GM23248 (cell line): ENCODE measurements at regions not wholly inside any gene's neighbourhood (a gene's known extent, or its start where the extent isn't known, plus 50 kb on each side); places are given as distances from the start of the nearest gene placed in this dataset.

ENCODE experiments used
- DNase-seq: peaks from one replicate; pipeline ENCODE4 v3.0.0-alpha.2; 2015
- H2AFZ ChIP-seq: fragments of 200-600 bp; sonication (generic); 2 replicates; pipeline ENCODE4 v1.6.1; 2016; ENCODE audit warnings: antibody characterized with exemption
- H3F3A ChIP-seq: fragments of 200-600 bp; sonication (generic); 2 replicates; pipeline ENCODE4 v1.6.1; 2016; ENCODE audit warnings: mild to moderate bottlenecking, antibody characterized with exemption, mixed run types; ENCODE audit not compliant: insufficient read depth
- H3K27ac ChIP-seq: fragments of 200-600 bp; sonication (generic); 2 replicates; pipeline ENCODE4 v1.5.1; 2016; ENCODE audit warnings: mild to moderate bottlenecking
- H3K27me3 ChIP-seq: fragments of 200-600 bp; sonication (generic); replicated peaks from 2 replicates; pipeline ENCODE4 v1.6.1; 2016; ENCODE audit warnings: mild to moderate bottlenecking; ENCODE audit not compliant: insufficient read depth
- H3K36me3 ChIP-seq: fragments of 200-600 bp; sonication (generic); 2 replicates; pipeline ENCODE4 v1.6.1; 2016; ENCODE audit warnings: low read depth, mild to moderate bottlenecking
- H3K4me1 ChIP-seq: fragments of 200-600 bp; sonication (generic); 2 replicates; pipeline ENCODE4 v1.6.1; 2016; ENCODE audit warnings: mild to moderate bottlenecking; ENCODE audit not compliant: insufficient read depth
- H3K4me2 ChIP-seq: fragments of 200-600 bp; sonication (generic); one replicate; pipeline ENCODE4 v1.6.1; 2016; ENCODE audit warnings: mild to moderate bottlenecking; ENCODE audit not compliant: unreplicated experiment
- H3K4me3 ChIP-seq: fragments of 200-600 bp; sonication (generic); 2 replicates; pipeline ENCODE4 v1.5.1; 2016; ENCODE audit warnings: mild to moderate bottlenecking
- H3K79me2 ChIP-seq: fragments of 200-600 bp; sonication (generic); 2 replicates; pipeline ENCODE4 v1.6.1; 2016; ENCODE audit warnings: mild to moderate bottlenecking; ENCODE audit not compliant: insufficient read depth
- H3K9ac ChIP-seq: fragments of 200-600 bp; sonication (generic); 2 replicates; pipeline ENCODE4 v1.6.1; 2016; ENCODE audit warnings: mild to moderate bottlenecking
- H3K9me2 ChIP-seq: fragments of 200-600 bp; sonication (generic); 2 replicates; pipeline ENCODE4 v1.6.1; 2016; ENCODE audit warnings: mixed run types, mild to moderate bottlenecking, moderate library complexity; ENCODE audit not compliant: insufficient read depth
- H3K9me3 ChIP-seq: fragments of 200-600 bp; sonication (generic); one replicate; pipeline ENCODE4 v1.6.1; 2017; ENCODE audit warnings: low read depth
- H4K20me1 ChIP-seq: fragments of 200-600 bp; sonication (generic); 2 replicates; pipeline ENCODE4 v1.6.0; 2016; ENCODE audit not compliant: insufficient read depth
- EZH2 ChIP-seq: fragments of 200-600 bp; sonication (generic); IDR thresholded peaks from 2 replicates; pipeline ENCODE4 v1.6.1; 2018; ENCODE audit warnings: antibody characterized with exemption, mild to moderate bottlenecking; ENCODE audit not compliant: insufficient read depth, poor library complexity, severe bottlenecking
- EZH2phosphoT487 ChIP-seq: fragments of 200-600 bp; sonication (generic); IDR thresholded peaks from 2 replicates; pipeline ENCODE4 v1.6.1; 2018; ENCODE audit warnings: antibody characterized with exemption, moderate library complexity, mild to moderate bottlenecking, low read depth; ENCODE audit not compliant: insufficient read depth
- WGBS, 2 experiments: methylation state at CpG; one replicate each; pipeline ENCODE4 v1.1.6; 2015 to 2017; ENCODE audit warnings: low lambda C conversion rate in 2 of 2, low coverage in 1 of 2; ENCODE audit errors: missing lambda C conversion rate in 2 of 2; 5-methylcytosine and 5-hydroxymethylcytosine counted together
- in situ Hi-C: fragments of 300-500 bp; cut with MboI; formaldehyde crosslinking; loops from 2 replicates; pipeline ENCODE4 v1.15.0; 2020

DNA sequence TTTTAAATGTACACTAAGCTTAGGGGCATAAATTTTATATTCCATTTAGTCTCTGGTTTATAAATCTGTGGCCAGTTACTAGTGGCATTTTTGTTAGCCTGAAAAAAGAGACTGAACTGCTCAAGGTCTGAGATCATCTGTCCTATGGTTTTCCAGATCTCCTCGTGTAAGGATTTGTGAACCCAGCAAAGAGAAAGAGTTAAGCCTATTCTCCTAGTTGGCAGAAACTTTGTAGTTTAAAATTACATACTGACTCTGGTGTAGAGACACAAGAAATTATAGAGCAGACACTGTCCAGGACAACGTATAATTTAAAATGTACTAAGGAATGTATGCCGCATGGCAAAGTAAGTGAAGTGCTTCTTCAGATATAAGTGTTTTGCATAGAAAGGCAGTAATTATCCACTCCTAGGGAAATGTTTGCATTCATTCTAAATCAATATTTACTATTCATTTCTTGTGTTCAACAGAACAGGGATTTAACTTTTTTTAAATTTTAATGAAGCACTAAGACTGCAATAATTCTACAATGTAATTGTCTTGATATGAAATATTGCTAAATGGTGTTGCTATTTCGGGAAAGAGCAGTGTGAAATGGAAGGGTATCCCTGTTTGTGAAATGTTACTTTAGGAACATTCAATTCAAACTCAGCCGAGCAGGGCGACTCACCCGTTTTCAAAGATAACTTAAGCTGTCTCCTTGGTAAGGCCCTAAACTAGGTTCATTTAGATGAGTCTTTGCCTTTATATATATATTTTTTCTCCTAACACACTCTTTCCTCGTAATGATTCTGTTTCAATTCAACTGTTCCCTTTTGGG is 508.4 kb upstream of the ZEB2 start:
- 95% methylated on average over 8 of the region's 8 CpGs for WGBS, 2 experiments
- Histone ChIP-seq H2AFZ (no peak overlapping the region), H3K27ac (no peak overlapping the region)

DNA sequence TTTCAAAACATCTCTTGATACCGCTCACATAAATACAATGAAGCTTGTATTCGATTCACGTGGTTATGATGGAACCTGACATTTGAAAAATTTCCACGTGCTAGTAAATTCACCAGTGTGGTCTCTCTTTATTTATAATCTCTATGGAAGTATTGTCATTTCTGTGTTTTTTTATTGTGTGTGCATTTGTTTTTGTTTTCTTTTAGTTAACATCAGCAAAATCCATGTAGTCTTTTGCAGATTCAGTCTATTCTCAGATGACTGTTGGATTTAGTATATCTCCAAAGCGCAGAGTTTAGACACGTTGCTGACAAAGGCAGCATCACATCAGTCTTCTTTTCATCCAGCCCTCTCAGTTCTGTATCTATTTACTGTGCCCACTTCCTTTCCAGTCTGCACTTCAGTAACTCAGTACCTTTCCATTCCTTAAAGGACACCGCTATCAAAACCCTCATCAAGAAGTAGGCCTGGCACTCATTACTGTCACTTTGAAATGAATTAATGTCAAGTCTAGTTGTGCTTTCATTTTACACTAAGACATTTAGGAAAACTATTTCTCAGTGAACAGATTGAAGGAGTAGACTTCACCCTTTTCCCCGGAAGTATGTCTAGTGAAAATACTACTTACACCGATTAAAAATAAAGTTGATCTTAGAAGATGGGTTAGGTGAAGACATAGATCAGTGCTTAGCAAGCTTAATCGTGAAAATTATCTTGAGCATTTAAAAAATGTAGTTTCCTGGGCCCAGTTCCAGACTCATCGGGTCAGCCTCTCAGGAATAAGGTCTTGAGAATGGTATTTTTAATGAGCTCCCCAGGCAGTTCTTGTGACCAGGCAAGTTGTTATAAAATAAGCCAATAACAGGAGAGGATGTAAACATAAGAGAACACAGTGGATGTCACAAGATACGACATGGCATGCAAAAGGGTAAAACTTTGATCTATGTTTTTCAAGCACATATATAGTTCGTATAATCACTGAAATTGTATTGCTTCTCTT is 506.8 kb upstream of the ZEB2 start:
- 85 to 86% methylated on average over 13 of the region's 13 CpGs for WGBS, 2 experiments
- Histone ChIP-seq H3K4me3 (no peak overlapping the region), H3K9me2 (no peaks in the 10 kb centered on the region), H3K27me3 (no peaks in the 10 kb centered on the region), H3K9ac (no peak overlapping the region), H2AFZ (peak overlapping the region; percentile 41), H3K36me3 (no peaks in the 10 kb centered on the region), H3K27ac (no peak overlapping the region), H3K9me3 (no peaks in the 10 kb centered on the region), H4K20me1 (no peaks in the 10 kb centered on the region), H3K4me2 (no peak overlapping the region), H3K79me2 (no peaks in the 10 kb centered on the region), H3F3A (peaks cover 19% of the 10 kb centered on the region), H3K4me1 (peaks cover 24% of the 10 kb centered on the region)
- TF ChIP-seq EZH2: no peak
- TF ChIP-seq EZH2phosphoT487: no peak
- peak; percentile 10 for DNase-seq
- in situ Hi-C loops: no loop called here

More for the DNA sequence above, 508.4 kb upstream of the ZEB2 start:
- H3K4me3 ChIP-seq: no peak overlapping the region
- TF ChIP-seq EZH2phosphoT487: no peak
- TF ChIP-seq EZH2: no peak
- H3K4me2 ChIP-seq: no peak overlapping the region
- H3K36me3 ChIP-seq: no peaks in the 10 kb centered on the region
- no peak overlapping the region for H3K9ac ChIP-seq
- H3K4me1 ChIP-seq: peaks cover 8% of the 10 kb centered on the region; the same call in 1 of the 2 replicates
- no peak for DNase-seq
- no peaks in the 10 kb centered on the region for H3K9me2 ChIP-seq
- H4K20me1 ChIP-seq: no peaks in the 10 kb centered on the region
- in situ Hi-C loops: no loop called here
- H3K79me2 ChIP-seq: no peaks in the 10 kb centered on the region
- peaks cover 7% of the 10 kb centered on the region for H3F3A ChIP-seq
- no peaks in the 10 kb centered on the region for H3K27me3 ChIP-seq
- H3K9me3 ChIP-seq: no peaks in the 10 kb centered on the region

DNA sequence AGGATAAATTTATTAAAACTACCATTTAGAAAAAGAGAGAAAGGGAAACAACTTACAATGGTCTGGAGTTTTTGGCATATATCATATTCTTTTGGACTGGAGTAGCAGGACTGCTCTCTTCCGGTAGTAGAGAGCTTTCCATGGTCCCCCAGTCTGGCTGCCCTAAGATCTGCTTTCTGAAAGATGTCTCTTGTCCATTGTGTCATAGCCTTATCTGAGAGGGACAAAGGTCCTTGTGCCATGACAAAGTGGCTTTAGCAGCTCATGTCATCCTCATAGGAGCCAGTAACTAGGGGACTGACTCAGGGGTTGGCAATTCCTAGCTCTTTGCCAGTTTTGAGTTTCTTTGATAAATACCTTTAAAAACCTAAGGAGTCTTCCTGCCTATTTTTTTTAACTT is 505.5 kb upstream of the ZEB2 start:
- 94 to 100% methylated on average over 1 of the region's 1 CpG for WGBS, 2 experiments
- DNase-seq: no peak
- no peak overlapping the region for H3K4me2 ChIP-seq
- in situ Hi-C loops: no loop called here
- H3K9me2 ChIP-seq: no peaks in the 10 kb centered on the region
- H3K4me1 ChIP-seq: peaks cover 25% of the 10 kb centered on the region
- TF ChIP-seq EZH2phosphoT487: no peak
- no peak for TF ChIP-seq EZH2
- no peaks in the 10 kb centered on the region for H3K27me3 ChIP-seq
- H4K20me1 ChIP-seq: no peaks in the 10 kb centered on the region
- H3K79me2 ChIP-seq: no peaks in the 10 kb centered on the region
- H3K9me3 ChIP-seq: no peaks in the 10 kb centered on the region
- no peak overlapping the region for H3K4me3 ChIP-seq
- no peak overlapping the region for H3K9ac ChIP-seq
- no peaks in the 10 kb centered on the region for H3K36me3 ChIP-seq
- H3K27ac ChIP-seq: no peak overlapping the region
- H2AFZ ChIP-seq: no peak overlapping the region
- H3F3A ChIP-seq: peaks cover 19% of the 10 kb centered on the region

GRCh38 chr2:145023334-145023934 is 503.5 kb upstream of the ZEB2 start:
- 92 to 94% methylated on average over 3 of the region's 3 CpGs for WGBS, 2 experiments
- H3K4me2 ChIP-seq: peak overlapping the region; percentile 45
- H4K20me1 ChIP-seq: no peaks in the 10 kb centered on the region
- DNase-seq: no peak
- peak overlapping the region; percentile 85 for H3K27ac ChIP-seq
- H3K27me3 ChIP-seq: no peaks in the 10 kb centered on the region
- H3K9ac ChIP-seq: peak overlapping the region; percentile 23; the same call in 1 of the 2 replicates
- H3F3A ChIP-seq: peaks cover 19% of the 10 kb centered on the region
- H3K4me1 ChIP-seq: peaks cover 25% of the 10 kb centered on the region
- H3K4me3 ChIP-seq: peak overlapping the region; percentile 51; the same call in 1 of the 2 replicates
- H3K79me2 ChIP-seq: no peaks in the 10 kb centered on the region
- no peaks in the 10 kb centered on the region for H3K9me2 ChIP-seq
- TF ChIP-seq EZH2phosphoT487 (no peak), EZH2 (no peak)
- no peaks in the 10 kb centered on the region for H3K36me3 ChIP-seq
- H3K9me3 ChIP-seq: no peaks in the 10 kb centered on the region
- peak overlapping the region; percentile 60 for H2AFZ ChIP-seq
- in situ Hi-C loops: no loop called here
